B cell (primary cell): ENCODE measurements at regions not wholly inside any gene's neighbourhood (a gene's known extent, or its start where the extent isn't known, plus 50 kb on each side); places are given as distances from the start of the nearest gene placed in this dataset.
A peak's percentile ranks its signal among the peaks of the same experiment; 100 is the strongest.

Experiments used
- ATAC-seq: fragments of 200-7000 bp; cut with Tn5 transposase; one replicate; pipeline ENCODE4 v1.10.0; 2021; ENCODE audit warnings: low read depth, mild to moderate bottlenecking, moderate number of reproducible peaks, moderate library complexity
- CTCF ChIA-PET: fragments of 350-600 bp; sonication (Branson Sonifier 250); formaldehyde crosslinking; loops from one replicate; lab custom pipeline; 2021; ENCODE audit warnings: antibody characterized with exemption, inconsistent platforms; lab: Charles Lee
- POLR2A ChIA-PET: fragments of 350-600 bp; sonication (Branson Sonifier 250); formaldehyde crosslinking; loops from one replicate; lab custom pipeline; 2021; ENCODE audit warnings: antibody characterized with exemption; lab: Charles Lee
- DNase-seq: peaks from one replicate; pipeline ENCODE4 v3.0.0; 2013
- H2AFZ ChIP-seq: 2 replicates; pipeline ENCODE4 v1.6.1; 2012; ENCODE audit warnings: mild to moderate bottlenecking, low read depth, low read length; ENCODE audit not compliant: insufficient read depth, poor library complexity, severe bottlenecking
- H3K27ac ChIP-seq, 2 donors: 1 replicate in 1 of 2; 2 replicates in 1 of 2; pipeline ENCODE4 v1.5.1; 2012 to 2013; ENCODE audit warnings: low read length in 2 of 2, mild to moderate bottlenecking in 2 of 2, moderate library complexity in 1 of 2
- H3K27me3 ChIP-seq, 4 experiments: fragments of 200-600 bp in 1 of 4; sonication (generic) in 1 of 4; replicated peaks in 1 of 4; 1 replicate in 2 of 4; 2 replicates in 2 of 4; pipeline versions ENCODE4 v1.6.1 to v1.7.0; 2013 to 2016; ENCODE audit warnings: low read length in 3 of 4, mild to moderate bottlenecking in 2 of 4, mixed read lengths in 1 of 4, moderate library complexity in 1 of 4; ENCODE audit not compliant: insufficient read depth in 4 of 4, control insufficient read depth in 3 of 4; ENCODE audit errors: control extremely low read depth in 1 of 4
- H3K36me3 ChIP-seq, 2 experiments: replicated peaks in 1 of 2; 1 replicate in 1 of 2; 2 replicates in 1 of 2; pipeline versions ENCODE4 v1.6.1 to v1.7.1; 2013; ENCODE audit warnings: low read length in 1 of 2; ENCODE audit not compliant: insufficient read depth in 2 of 2, control insufficient read depth in 1 of 2; ENCODE audit errors: control extremely low read depth in 1 of 2, extremely low read depth in 1 of 2
- H3K4me1 ChIP-seq, 2 donors: fragments of 200-600 bp in 1 of 2; sonication (generic) in 1 of 2; 1 replicate in 1 of 2; 2 replicates in 1 of 2; pipeline versions ENCODE4 v1.5.1 to v1.6.1; 2013 to 2017; ENCODE audit warnings: low read length in 2 of 2; ENCODE audit not compliant: control insufficient read depth in 2 of 2, insufficient read depth in 2 of 2
- H3K4me2 ChIP-seq: replicated peaks from 2 replicates; pipeline ENCODE3; 2012; ENCODE audit warnings: mild to moderate bottlenecking, low read depth, low read length; ENCODE audit not compliant: poor library complexity, severe bottlenecking
- H3K4me3 ChIP-seq, 5 experiments: fragments of 200-600 bp in 1 of 5; sonication (generic) in 1 of 5; 1 replicate in 3 of 5; 2 replicates in 2 of 5; pipeline versions ENCODE4 v1.5.1 to v1.7.0; 2011 to 2016; ENCODE audit warnings: low read length in 4 of 5, mild to moderate bottlenecking in 4 of 5, low read depth in 2 of 5, control low read depth in 1 of 5, moderate library complexity in 1 of 5; ENCODE audit not compliant: insufficient read depth in 1 of 5; ENCODE audit errors: control extremely low read depth in 1 of 5, extremely low read depth in 1 of 5
- H3K79me2 ChIP-seq: fragments of 200-600 bp; sonication (generic); one replicate; pipeline ENCODE4 v1.6.0; 2016; ENCODE audit warnings: low read length; ENCODE audit not compliant: control insufficient read depth, insufficient read depth
- H3K9ac ChIP-seq: fragments of 200-600 bp; sonication (generic); 2 replicates; pipeline ENCODE4 v1.6.1; 2017; ENCODE audit warnings: mild to moderate bottlenecking, low read length, moderate library complexity
- H3K9me3 ChIP-seq, 3 donors: one replicate each; pipeline versions ENCODE4 v1.6.1 to v1.7.1; 2013; ENCODE audit warnings: low read length in 2 of 3; ENCODE audit not compliant: control insufficient read depth in 2 of 3, insufficient read depth in 1 of 3; ENCODE audit errors: control extremely low read depth in 1 of 3
- H4K20me1 ChIP-seq: 2 replicates; pipeline ENCODE4 v1.6.0; 2012; ENCODE audit warnings: mild to moderate bottlenecking, low read length; ENCODE audit not compliant: insufficient read depth, control insufficient read depth, poor library complexity, severe bottlenecking
- H3K27ac Mint-ChIP-seq: one replicate; pipeline ENCODE4 v1.8.0; 2021; ENCODE audit warnings: mixed read lengths
- H3K27me3 Mint-ChIP-seq: one replicate; pipeline ENCODE4 v1.8.0; 2021; ENCODE audit warnings: mixed read lengths
- H3K4me1 Mint-ChIP-seq: one replicate; pipeline ENCODE4 v1.8.0; 2021; ENCODE audit warnings: mixed read lengths
- H3K4me3 Mint-ChIP-seq: one replicate; pipeline ENCODE4 v1.8.0; 2021; ENCODE audit warnings: mixed read lengths
- H3K9me3 Mint-ChIP-seq: one replicate; pipeline ENCODE4 v1.8.0; 2022; ENCODE audit warnings: mixed read lengths; ENCODE audit not compliant: insufficient read depth
- EZH2 ChIP-seq: IDR thresholded peaks from 2 replicates; pipeline ENCODE4 v1.6.1; 2012; ENCODE audit warnings: borderline replicate concordance, low read depth, mild to moderate bottlenecking, moderate library complexity, low read length; ENCODE audit not compliant: insufficient read depth, poor library complexity, severe bottlenecking
- WGBS: methylation state at CpG from one replicate; pipeline ENCODE4 v1.1.5; 2013; ENCODE audit warnings: missing lambda C conversion rate; ENCODE audit not compliant: insufficient coverage; 5-methylcytosine and 5-hydroxymethylcytosine counted together
- intact Hi-C: fragments of 100-400 bp; cut with micrococcal nuclease; formaldehyde crosslinking; loops from one replicate; pipeline ENCODE4 v1.10.0; 2022
- TF ChIP-seq, protein P1 (sequence below): fragments of 200-600 bp; IDR thresholded peaks from one replicate; pipeline ENCODE4 v1.8.0; 2022; ENCODE audit warnings: antibody characterized with exemption, mild to moderate bottlenecking

DNA sequence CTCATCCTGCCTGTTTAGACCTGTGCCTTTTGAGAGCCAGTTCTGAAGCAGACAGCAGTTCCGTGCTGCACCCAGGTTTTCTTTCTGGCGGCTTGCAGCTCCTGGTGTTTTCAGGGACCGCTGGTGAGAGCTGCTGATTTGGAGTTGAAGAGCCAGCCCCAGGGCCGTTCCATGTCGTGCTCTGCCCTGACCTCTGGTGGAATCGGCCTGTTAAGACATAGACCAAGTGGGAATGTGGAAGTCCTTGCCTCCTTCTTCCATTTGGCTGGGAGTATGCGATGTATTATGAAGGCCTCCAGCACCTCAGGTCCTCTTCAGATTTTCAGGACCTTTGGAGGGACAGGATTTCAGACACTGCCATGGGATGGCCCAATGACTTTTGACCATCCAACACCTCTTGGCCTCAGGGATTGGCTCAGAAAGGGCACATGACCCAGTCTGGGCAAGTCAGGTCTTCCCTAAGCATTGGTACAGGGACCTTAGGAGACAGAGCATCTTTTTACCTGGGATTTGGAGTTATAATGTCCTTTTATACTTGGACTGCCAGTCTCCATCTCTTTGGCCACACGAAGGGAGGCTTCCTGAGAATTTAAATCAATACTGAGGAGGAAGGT, 136.1 kb upstream of the CLINT1 start:
- no peaks in the 10 kb centered on the region for H3K9me3 Mint-ChIP-seq
- no peak for TF ChIP-seq EZH2
- TF ChIP-seq, protein P1, sequence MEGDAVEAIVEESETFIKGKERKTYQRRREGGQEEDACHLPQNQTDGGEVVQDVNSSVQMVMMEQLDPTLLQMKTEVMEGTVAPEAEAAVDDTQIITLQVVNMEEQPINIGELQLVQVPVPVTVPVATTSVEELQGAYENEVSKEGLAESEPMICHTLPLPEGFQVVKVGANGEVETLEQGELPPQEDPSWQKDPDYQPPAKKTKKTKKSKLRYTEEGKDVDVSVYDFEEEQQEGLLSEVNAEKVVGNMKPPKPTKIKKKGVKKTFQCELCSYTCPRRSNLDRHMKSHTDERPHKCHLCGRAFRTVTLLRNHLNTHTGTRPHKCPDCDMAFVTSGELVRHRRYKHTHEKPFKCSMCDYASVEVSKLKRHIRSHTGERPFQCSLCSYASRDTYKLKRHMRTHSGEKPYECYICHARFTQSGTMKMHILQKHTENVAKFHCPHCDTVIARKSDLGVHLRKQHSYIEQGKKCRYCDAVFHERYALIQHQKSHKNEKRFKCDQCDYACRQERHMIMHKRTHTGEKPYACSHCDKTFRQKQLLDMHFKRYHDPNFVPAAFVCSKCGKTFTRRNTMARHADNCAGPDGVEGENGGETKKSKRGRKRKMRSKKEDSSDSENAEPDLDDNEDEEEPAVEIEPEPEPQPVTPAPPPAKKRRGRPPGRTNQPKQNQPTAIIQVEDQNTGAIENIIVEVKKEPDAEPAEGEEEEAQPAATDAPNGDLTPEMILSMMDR: peak; percentile 72
- peak; percentile 57 for DNase-seq
- peaks cover 5% of the 10 kb centered on the region for H3K27me3 Mint-ChIP-seq
- Histone ChIP-seq H3K4me1 (peaks cover 0 to 3% of the 10 kb centered on the region in 2 donors), H3K79me2 (no peaks in the 10 kb centered on the region), H3K36me3 (no peaks in the 10 kb centered on the region), H3K27ac (no peak overlapping the region), H3K4me3 (no peak overlapping the region), H3K9ac (no peak overlapping the region), H3K4me2 (no peak overlapping the region), H4K20me1 (no peaks in the 10 kb centered on the region), H3K27me3 (peaks cover 0 to 4% (median 0%) of the 10 kb centered on the region in 4 experiments), H2AFZ (peak overlapping the region; percentile 52), H3K9me3 (no peaks in the 10 kb centered on the region)
- no peak overlapping the region for H3K27ac Mint-ChIP-seq
- ATAC-seq: peak; percentile 69
- POLR2A ChIA-PET: interaction anchor here (0.6 kb wide), 1 partner anchor 226 kb away, joined by 3 read pairs; no protein-coding TSS in a partner anchor
- H3K4me3 Mint-ChIP-seq: no peak overlapping the region
- H3K4me1 Mint-ChIP-seq: peaks cover 2% of the 10 kb centered on the region
- CTCF ChIA-PET: interaction anchor here (0.6 to 4.6 kb wide), 20 partner anchors 9 to 1138 kb away, joined by 3 to 63 read pairs (median 4); no protein-coding TSS in a partner anchor
- intact Hi-C loops: loop anchor here (1.0 to 5.0 kb wide), 3 partner anchors 179 to 1137 kb away; no protein-coding TSS in a partner anchor
- 25% methylated on average over 7 of the region's 8 CpGs for WGBS
